GM21717 (cell line): ENCODE measurements at regions not wholly inside any gene's neighbourhood (a gene's known extent, or its start where the extent isn't known, plus 50 kb on each side); places are given as distances from the start of the nearest gene placed in this dataset.
"Not testable (repeated sequence)": the region's sequence is repeated elsewhere in the genome, so short reads cannot be mapped to it uniquely, and the experiment has no call there.

ENCODE experiments used
- ATAC-seq: cut with Tn5 transposase; IDR thresholded peaks from one replicate; pipeline ENCODE4 v1.9.1; 2021; ENCODE audit warnings: mild to moderate bottlenecking, moderate library complexity; ENCODE audit not compliant: unreplicated experiment

GRCh38 chr10:2924431-2924830, 142.9 kb upstream of the PFKP start:
- no peak for ATAC-seq

- no peak for ATAC-seq
These were observed 145.2 kb upstream of the PFKP start for GRCh38 chr10:2921956-2922680.

GRCh38 chr10:2920637-2921036, 146.7 kb upstream of the PFKP start:
- no peak for ATAC-seq

- ATAC-seq: no peak
These were observed 147.2 kb upstream of the PFKP start for GRCh38 chr10:2920168-2920567.

GRCh38 chr10:2919016-2919415, 148.3 kb upstream of the PFKP start:
- ATAC-seq: no peak

GRCh38 chr10:2918489-2918888, 148.9 kb upstream of the PFKP start:
- ATAC-seq: no peak

GRCh38 chr10:2917926-2918325, 149.4 kb upstream of the PFKP start:
- no peak for ATAC-seq

GRCh38 chr10:2915412-2915811, 151.9 kb upstream of the PFKP start:
- ATAC-seq: no peak

GRCh38 chr10:2914741-2915140, 152.6 kb upstream of the PFKP start:
- ATAC-seq: no peak

GRCh38 chr10:2913474-2913873, 153.9 kb upstream of the PFKP start:
- ATAC-seq: no peak

- no peak for ATAC-seq
These were observed 156.7 kb upstream of the PFKP start for GRCh38 chr10:2910656-2911055.

- ATAC-seq: no peak
These were observed 157.4 kb upstream of the PFKP start for GRCh38 chr10:2909921-2910320.

- ATAC-seq: no peak
These were observed 158.3 kb upstream of the PFKP start for GRCh38 chr10:2908851-2909630.

- no peak for ATAC-seq
These were observed 160.4 kb upstream of the PFKP start for GRCh38 chr10:2906974-2907373.

GRCh38 chr10:2905851-2906250, 161.5 kb upstream of the PFKP start:
- no peak for ATAC-seq

GRCh38 chr10:2900530-2900929, 166.8 kb upstream of the PFKP start:
- ATAC-seq: no peak

- no peak for ATAC-seq
These were observed 167.9 kb upstream of the PFKP start for GRCh38 chr10:2899246-2899951.

GRCh38 chr10:2898509-2898860, 168.9 kb upstream of the PFKP start:
- ATAC-seq: no peak

GRCh38 chr10:2897619-2898508, 169.5 kb upstream of the PFKP start:
- ATAC-seq: no peak

- not testable (repeated sequence) for ATAC-seq
These were observed 171.0 kb upstream of the PFKP start for GRCh38 chr10:2896334-2896733.
